Activated T-helper 9 cell treated with anti-CD3 and anti-CD28 coated beads, Interleukin-2, amount 50 U/mL, for 16 hours (primary cell): ENCODE measurements at regions not wholly inside any gene's neighbourhood (a gene's known extent, or its start where the extent isn't known, plus 50 kb on each side); places are given as distances from the start of the nearest gene placed in this dataset.
"Not testable (repeated sequence)": the region's sequence is repeated elsewhere in the genome, so short reads cannot be mapped to it uniquely, and the experiment has no call there.

Experiments used
- DNase-seq: peaks from one replicate; pipeline ENCODE4 v3.0.0-alpha.2; 2020; ENCODE audit warnings: low read depth

DNA sequence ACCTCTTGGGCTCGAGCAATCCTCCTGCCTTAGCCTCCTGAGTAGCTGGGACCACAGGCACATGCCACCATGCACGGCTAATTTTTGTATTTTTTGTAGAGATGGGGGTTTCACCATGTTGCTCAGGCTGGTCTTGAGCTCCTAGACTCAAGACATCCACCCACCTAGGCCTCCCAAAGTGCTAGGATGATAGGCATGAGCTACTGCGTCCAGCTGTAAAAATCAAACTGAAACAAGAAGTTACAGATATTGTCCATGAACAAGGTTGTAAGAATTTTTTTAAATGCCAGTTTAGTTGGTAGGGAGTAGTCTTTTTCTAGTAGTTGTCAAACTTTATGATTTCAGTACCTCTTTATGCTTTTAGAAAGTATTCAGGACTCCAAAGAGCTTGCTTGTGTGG lies 424.4 kb upstream of the PMFBP1 start:
- DNase-seq: no peak

DNA sequence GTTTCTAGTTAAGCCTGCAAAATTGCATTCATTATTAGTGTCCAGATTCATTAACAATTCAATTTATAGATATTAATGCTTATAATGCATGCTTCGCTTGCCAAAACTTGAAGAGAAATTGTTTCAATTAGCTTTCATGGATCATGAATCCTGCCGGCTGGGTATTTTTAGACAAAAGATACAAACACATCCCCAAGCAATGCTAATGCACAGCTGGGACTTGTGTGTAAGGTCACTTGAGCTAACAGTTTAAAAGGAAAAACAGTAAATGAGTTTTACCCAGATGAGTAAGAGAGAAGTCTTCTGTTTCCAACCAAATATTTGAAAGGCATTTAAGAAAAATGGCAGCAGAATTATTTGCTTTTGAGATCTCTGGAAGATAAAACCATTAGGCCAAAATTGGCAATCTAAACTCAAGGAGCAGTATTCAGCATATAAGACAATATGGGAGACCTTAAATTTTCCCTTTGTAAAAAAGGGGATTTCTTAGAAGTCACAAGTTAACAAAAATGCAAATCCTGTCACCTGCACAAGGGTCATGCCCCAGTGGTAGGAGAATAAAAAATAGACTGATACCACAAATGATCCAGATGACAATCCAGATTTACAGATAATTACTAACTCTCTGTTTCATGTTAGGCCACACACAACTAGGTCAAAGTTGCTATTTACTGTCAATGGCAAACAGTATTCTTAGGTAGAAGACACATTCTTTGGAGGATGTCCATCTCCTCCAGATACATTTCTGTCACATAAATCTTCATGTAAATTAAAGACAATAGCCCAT lies 418.4 kb upstream of the PMFBP1 start:
- DNase-seq: no peak

DNA sequence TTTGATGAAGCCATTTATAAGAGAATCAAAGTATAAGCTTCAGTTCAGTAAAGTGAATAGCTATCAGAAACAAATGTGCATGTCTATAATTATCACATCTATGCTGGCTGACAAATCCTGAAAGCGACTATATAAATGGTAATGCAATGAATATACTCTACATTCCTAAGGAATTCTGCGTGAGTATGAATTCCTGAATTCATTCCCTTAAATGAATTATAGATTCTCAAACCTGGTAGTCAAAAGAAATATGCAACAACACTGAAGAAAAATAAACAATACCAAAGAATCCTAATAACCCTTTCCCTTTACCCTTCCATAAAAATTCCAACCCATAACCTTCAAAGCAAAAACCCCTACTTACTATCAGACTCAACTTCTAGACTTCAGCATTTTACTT lies 416.6 kb upstream of the PMFBP1 start:
- no peak for DNase-seq

- not testable (repeated sequence) for DNase-seq
These were observed 406.1 kb upstream of the PMFBP1 start for GRCh38 chr16:72578061-72578460.

DNA sequence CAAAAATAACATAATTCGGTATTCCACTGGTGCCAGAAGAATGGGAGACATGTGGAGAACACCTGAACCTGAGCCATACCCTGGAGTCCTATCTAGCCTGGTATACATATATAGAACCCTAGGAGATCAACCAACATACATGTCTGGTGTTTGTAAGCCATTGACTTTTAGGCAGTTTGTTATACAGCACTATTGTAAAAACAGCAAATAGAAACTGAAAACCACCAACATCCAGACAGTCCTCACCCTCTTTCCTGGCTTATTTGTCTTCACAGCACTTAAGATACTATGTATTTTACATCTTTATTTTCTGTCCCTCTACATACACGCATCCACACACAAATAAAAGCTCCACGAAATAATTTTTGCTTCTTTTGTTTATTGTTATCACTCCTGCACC lies 404.2 kb upstream of the PMFBP1 start:
- no peak for DNase-seq

GRCh38 chr16:72569677-72570076 lies 397.7 kb upstream of the PMFBP1 start:
- no peak for DNase-seq

- DNase-seq: no peak
These were observed 396.5 kb upstream of the PMFBP1 start for GRCh38 chr16:72568502-72568901.

DNA sequence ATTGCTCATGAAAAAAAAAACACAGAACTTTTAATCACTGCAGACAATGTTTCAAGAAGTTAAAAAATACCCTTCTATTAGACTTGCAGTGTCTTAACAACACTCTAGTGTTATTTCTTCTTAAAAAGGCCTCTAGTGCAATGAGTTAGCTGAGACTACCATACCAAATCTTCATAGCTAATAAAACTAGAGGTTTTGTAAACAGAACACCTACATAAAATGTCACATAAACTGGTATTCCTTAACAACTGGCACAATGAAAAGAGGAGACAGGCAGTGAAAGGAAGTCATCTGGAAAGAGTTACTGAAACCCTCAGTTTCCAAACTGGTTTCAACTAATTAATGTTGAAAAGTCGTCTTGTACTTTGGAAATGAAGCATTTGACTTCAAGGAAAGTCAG lies 394.2 kb upstream of the PMFBP1 start:
- DNase-seq: no peak

- no peak for DNase-seq
These were observed 393.2 kb upstream of the PMFBP1 start for GRCh38 chr16:72565106-72565505.

- DNase-seq: no peak
These were observed 388.7 kb upstream of the PMFBP1 start for GRCh38 chr16:72560617-72561016.

DNA sequence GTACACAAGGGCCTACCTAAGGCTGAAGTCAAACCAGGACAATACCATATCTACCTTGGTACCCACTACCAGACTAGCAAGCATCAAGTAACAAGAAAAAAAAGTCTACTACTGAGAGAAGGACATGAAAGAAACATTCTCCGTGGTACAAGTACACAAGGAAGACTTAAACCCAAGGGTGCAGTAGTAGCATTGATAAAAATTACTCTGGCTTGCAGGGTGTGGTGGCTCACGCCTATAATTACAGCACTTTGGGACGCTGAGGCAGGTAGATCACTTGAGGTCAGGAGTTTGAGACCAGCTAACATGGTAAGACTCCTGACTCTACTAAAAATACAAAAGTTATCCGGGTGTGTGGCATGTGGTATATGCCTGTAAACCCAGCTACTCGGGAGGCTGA lies 386.5 kb upstream of the PMFBP1 start:
- no peak for DNase-seq

DNA sequence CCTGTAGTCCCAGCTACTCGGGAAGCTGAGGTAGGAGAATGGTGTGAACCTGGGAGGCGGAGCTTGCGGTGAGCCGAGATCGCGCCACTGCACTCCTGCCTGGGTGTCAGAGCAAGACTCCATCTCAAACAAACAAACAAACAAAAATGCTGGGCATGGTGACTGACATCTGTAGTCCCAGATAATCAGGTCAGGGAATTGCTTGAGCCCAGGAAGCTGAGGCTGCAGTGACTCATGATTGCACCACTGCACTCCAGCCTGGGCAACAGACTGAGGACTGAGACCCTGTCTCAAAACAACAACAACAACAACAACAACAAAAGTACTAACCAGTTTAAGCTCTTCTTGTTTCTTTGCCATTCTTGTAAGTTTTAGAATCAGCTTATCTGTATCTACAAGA lies 383.0 kb upstream of the PMFBP1 start:
- DNase-seq: no peak

DNA sequence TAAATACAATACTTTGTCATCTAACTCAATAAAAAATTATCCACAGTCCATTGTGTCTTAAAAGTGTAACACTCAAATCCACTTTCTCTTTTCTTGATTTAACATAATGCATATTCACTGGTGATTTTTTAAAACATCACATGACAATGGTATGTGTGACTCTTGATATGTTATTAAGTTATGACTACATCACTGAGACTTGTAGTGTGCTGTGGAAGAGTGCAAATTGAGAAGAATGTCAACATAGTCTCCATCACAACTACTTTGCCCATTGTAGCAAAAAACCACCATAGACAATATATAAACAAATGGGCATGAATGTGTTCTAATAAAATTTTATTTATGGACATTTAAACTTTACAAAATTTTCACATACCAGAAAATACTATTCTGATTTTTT lies 380.7 kb upstream of the PMFBP1 start:
- DNase-seq: no peak

- no peak for DNase-seq
These were observed 379.7 kb upstream of the PMFBP1 start for GRCh38 chr16:72551649-72552048.

GRCh38 chr16:72549878-72550277 lies 377.9 kb upstream of the PMFBP1 start:
- DNase-seq: no peak

DNA sequence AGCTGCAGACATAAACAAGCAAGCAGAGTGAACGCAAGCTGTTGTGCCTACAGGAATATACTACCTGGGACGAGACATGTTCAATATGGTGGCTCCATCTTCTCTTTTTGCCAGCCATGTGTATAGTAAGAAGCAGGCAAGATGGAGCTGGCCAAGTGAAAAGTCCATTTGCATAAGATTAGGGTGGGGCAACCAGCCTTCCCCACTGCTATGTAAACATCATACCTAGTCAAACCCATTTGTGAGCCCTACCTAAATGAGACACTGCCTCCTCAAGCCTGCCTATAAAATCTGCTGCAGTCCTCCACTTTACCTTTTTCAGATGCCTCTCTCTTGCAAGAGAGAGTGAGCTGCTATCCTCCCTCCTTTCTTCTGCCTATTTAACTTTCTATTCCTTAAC lies 370.1 kb upstream of the PMFBP1 start:
- no peak for DNase-seq

GRCh38 chr16:72537664-72538063 lies 365.7 kb upstream of the PMFBP1 start:
- no peak for DNase-seq

DNA sequence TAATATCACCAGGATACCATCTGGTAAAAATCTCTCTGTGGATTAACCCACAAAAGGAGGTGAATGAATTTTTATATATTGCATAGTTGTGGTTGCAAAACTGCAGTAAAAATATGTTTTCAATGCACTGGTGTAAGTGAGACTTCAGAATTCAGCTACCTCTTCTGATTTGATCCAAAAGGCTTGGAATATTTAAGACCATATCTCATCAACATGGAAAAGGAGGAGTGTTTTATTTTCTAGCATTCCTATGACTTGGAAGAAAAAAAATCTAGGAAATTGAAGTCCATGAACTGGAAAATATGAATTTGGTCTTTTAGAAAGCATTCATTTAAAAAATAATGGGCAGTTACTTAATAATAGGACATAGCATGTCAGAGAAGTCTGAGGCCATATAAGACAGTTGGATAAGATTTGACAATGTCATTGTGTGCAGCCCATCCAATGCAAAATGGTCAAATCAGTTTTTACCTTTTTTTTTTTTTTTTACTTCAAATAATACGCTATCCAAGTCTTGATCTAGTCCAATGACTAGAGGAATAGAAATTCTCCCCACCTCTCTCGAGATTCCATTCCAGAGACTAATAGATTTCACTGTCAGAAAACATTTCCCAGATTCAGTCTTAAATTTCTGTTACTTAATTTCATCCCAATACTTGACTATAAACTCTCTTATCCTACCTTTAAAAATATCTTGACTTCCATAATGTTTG lies 364.9 kb upstream of the PMFBP1 start:
- DNase-seq: no peak

DNA sequence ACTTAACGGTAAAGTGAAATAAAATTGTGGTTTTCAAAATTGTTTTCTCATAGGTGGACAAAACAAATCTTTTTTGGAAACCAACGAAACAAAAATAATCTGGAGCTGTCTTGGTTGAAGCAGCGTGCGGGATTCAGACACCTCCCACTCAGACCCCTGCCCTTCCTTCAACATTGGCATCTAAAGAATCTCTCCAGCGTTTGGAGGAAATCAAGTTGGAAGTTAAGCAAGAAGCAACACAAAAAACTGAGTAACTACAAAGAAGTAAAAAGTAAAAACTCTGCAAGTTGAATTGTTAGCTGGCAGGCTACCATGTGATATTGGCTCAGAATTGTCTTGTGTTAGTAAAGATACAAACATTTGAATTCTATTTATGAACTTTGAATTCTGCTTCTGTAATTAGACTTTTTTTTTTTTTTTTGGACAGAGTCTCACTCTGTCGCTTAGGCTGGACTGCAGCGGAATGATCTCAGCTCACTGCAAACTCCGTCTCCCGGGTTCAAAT lies 361.0 kb upstream of the PMFBP1 start:
- DNase-seq: no peak

DNA sequence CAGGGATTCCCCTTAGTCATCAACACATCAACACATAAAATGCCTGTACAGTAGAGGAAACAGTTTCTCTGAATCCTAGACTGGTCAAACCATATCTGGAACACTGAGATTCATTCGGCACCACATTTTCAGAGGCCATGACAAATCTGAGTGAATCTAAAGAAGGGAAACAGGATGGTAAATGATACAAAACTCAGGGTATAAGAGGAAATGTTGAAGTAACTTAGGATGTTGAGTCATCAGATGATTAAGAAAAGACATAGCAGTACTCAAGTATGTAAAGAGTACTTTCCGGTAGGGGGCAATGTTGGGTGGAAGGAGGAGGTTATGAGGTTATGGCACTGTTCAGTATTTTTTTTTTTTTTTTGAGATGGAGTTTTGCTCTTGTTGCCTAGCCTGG lies 358.5 kb upstream of the PMFBP1 start:
- no peak for DNase-seq

- no peak for DNase-seq
These were observed 351.1 kb upstream of the PMFBP1 start for GRCh38 chr16:72523087-72523486.

DNA sequence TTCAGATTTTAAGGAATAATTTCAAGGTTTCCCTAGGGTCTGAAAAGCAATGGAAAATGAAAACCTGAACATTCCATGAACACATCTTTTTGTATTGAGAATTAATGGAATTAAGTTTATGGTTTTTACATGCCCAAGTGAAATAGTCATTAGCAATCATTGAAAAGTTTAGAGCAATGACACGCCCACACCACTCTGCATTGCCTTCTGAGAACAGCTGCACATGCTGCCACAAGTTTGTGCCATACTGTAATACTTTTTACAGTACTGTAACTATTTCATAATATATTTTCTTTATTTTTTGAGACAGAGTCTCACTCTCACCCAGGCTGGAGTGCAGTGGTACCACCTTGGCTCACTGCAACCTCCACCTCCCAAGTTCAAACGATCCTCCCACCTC lies 345.2 kb upstream of the PMFBP1 start:
- DNase-seq: no peak

GRCh38 chr16:72511171-72511570 lies 339.2 kb upstream of the PMFBP1 start:
- no peak for DNase-seq

DNA sequence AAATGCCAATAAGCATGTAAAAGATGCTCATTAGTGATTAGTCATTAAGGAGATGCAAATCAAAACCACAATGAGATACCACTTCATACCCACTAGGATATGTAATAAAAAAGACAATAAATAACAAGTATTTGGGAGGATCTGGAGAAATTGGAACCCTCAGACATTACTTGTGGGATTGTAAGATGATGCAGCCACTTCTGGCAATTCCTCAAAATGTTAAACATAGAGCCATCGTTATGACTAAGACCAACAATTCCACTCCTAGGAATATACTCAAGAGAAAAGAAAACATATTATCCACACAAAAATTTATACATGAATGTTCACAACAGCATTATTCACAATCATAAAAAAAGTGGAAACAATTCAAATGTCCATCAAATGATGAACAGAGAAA lies 336.2 kb upstream of the PMFBP1 start:
- DNase-seq: no peak
